Osteoblast (primary cell): ENCODE measurements at regions not wholly inside any gene's neighbourhood (a gene's known extent, or its start where the extent isn't known, plus 50 kb on each side); places are given as distances from the start of the nearest gene placed in this dataset.

Source experiments
- DNase-seq: peaks from one replicate; pipeline ENCODE4 v3.0.0; 2011; ENCODE audit warnings: low spot score, mixed read lengths; ENCODE audit not compliant: insufficient read length; ENCODE audit errors: missing footprints
- H2AFZ ChIP-seq: 2 replicates; pipeline ENCODE4 v1.6.0; 2011; ENCODE audit warnings: mild to moderate bottlenecking, low read length
- H3K27ac ChIP-seq: 2 replicates; pipeline ENCODE4 v1.5.1; 2011; ENCODE audit warnings: mild to moderate bottlenecking, low read depth, low read length, moderate library complexity
- H3K27me3 ChIP-seq: 2 replicates; pipeline ENCODE4 v1.6.0; 2012; ENCODE audit warnings: mild to moderate bottlenecking, control low read depth, inconsistent platforms, low read length, moderate library complexity; ENCODE audit not compliant: insufficient read depth
- H3K36me3 ChIP-seq: 2 replicates; pipeline ENCODE4 v1.5.1; 2011; ENCODE audit warnings: mild to moderate bottlenecking, low read length, control low read depth, moderate library complexity; ENCODE audit not compliant: insufficient read depth
- H3K4me1 ChIP-seq: 2 replicates; pipeline ENCODE4 v1.5.1; 2011; ENCODE audit warnings: mild to moderate bottlenecking, low read length, control low read depth, moderate library complexity; ENCODE audit not compliant: insufficient read depth
- H3K4me2 ChIP-seq: 2 replicates; pipeline ENCODE4 v1.6.0; 2011; ENCODE audit warnings: mild to moderate bottlenecking, low read length; ENCODE audit not compliant: insufficient read depth
- H3K4me3 ChIP-seq: fragments of 200-600 bp; sonication (generic); 3 replicates; pipeline ENCODE4 v1.5.1; 2012; ENCODE audit warnings: mild to moderate bottlenecking, low read length, inconsistent platforms; ENCODE audit not compliant: insufficient read depth
- H3K79me2 ChIP-seq: 2 replicates; pipeline ENCODE4 v1.6.0; 2012; ENCODE audit warnings: mild to moderate bottlenecking, low read length, control low read depth, inconsistent platforms; ENCODE audit not compliant: insufficient read depth
- H3K9me3 ChIP-seq: 2 replicates; pipeline ENCODE4 v1.5.1; 2011; ENCODE audit warnings: low read depth, low read length, control low read depth
- H4K20me1 ChIP-seq: 2 replicates; pipeline ENCODE4 v1.6.0; 2012; ENCODE audit warnings: mild to moderate bottlenecking, low read length, control low read depth; ENCODE audit not compliant: insufficient read depth
- TF ChIP-seq, protein P1 (sequence below): IDR thresholded peaks from 2 replicates; pipeline ENCODE4 v1.5.1; 2011; ENCODE audit warnings: mild to moderate bottlenecking, low read depth, low read length, moderate library complexity; ENCODE audit errors: extremely low read depth

DNA sequence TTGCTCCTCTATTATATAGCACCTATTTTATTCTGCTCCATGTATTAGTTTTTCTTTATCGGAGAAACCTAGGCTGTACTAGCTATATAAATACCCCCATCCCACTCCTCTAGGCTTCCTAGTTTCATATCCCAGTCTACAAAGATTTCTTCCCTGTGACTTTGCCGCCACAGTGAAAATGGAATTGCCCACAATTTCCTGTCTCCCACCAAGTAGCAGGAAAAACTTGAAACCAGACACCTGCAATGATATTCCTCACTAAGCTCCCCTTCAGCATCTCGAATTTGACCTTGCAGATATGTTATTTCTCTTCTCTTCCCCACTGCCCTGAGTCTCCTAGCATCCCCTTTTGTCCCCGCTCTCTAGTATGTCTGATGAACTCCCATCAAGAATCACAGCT lies 685.8 kb upstream of the CCDC54 start:
- H3K27ac ChIP-seq = no peak overlapping the region
- no peaks in the 10 kb centered on the region for H3K27me3 ChIP-seq
- no peak overlapping the region for H3K4me2 ChIP-seq
- no peak for DNase-seq
- no peaks in the 10 kb centered on the region for H3K9me3 ChIP-seq
- no peak overlapping the region for H3K4me3 ChIP-seq
- H3K79me2 ChIP-seq = no peaks in the 10 kb centered on the region
- no peak overlapping the region for H2AFZ ChIP-seq
- TF ChIP-seq, protein P1, sequence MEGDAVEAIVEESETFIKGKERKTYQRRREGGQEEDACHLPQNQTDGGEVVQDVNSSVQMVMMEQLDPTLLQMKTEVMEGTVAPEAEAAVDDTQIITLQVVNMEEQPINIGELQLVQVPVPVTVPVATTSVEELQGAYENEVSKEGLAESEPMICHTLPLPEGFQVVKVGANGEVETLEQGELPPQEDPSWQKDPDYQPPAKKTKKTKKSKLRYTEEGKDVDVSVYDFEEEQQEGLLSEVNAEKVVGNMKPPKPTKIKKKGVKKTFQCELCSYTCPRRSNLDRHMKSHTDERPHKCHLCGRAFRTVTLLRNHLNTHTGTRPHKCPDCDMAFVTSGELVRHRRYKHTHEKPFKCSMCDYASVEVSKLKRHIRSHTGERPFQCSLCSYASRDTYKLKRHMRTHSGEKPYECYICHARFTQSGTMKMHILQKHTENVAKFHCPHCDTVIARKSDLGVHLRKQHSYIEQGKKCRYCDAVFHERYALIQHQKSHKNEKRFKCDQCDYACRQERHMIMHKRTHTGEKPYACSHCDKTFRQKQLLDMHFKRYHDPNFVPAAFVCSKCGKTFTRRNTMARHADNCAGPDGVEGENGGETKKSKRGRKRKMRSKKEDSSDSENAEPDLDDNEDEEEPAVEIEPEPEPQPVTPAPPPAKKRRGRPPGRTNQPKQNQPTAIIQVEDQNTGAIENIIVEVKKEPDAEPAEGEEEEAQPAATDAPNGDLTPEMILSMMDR = no peak
- H3K4me1 ChIP-seq = peaks cover 27% of the 10 kb centered on the region
- H3K36me3 ChIP-seq = no peaks in the 10 kb centered on the region
- H4K20me1 ChIP-seq = no peaks in the 10 kb centered on the region

- H3K4me3 ChIP-seq = no peak overlapping the region
- H3K79me2 ChIP-seq = no peaks in the 10 kb centered on the region
- H3K4me2 ChIP-seq = no peak overlapping the region
- H3K9me3 ChIP-seq = no peaks in the 10 kb centered on the region
- no peak overlapping the region for H3K27ac ChIP-seq
- no peaks in the 10 kb centered on the region for H3K27me3 ChIP-seq
- TF ChIP-seq, protein P1 = no peak
- H2AFZ ChIP-seq = no peak overlapping the region
- no peaks in the 10 kb centered on the region for H4K20me1 ChIP-seq
- peaks cover 27% of the 10 kb centered on the region for H3K4me1 ChIP-seq
- H3K36me3 ChIP-seq = no peaks in the 10 kb centered on the region
- DNase-seq = no peak
These were observed 684.6 kb upstream of the CCDC54 start for GRCh38 chr3:106692624-106693023.

DNA sequence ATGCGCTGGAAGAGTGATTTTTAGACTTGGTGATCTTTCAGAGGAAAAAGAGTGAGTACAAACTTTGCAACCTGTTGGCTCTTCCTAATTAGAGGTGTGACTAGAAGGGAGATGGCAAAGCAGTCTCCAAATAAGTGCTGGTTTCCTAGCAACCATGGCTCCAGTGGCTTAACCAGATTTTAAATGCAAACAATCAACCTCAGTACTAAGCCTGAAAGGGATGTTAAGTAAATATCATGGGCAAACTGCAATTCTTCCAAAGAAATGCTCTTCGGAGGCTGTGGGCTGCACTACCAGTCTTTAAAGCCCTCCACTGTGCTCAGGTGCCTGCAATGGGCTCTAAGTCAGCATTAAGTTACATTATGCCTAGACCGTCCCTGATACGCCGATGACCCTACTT lies 678.1 kb upstream of the CCDC54 start:
- peak overlapping the region; percentile 24 for H2AFZ ChIP-seq

GRCh38 chr3:106700981-106701380 lies 676.3 kb upstream of the CCDC54 start:
- Histone ChIP-seq H2AFZ (no peak overlapping the region), H3K4me3 (no peak overlapping the region), H4K20me1 (no peaks in the 10 kb centered on the region), H3K9me3 (peaks cover 2% of the 10 kb centered on the region), H3K4me1 (peaks cover 5% of the 10 kb centered on the region), H3K79me2 (no peaks in the 10 kb centered on the region), H3K36me3 (peaks cover 7% of the 10 kb centered on the region), H3K4me2 (no peak overlapping the region), H3K27me3 (no peaks in the 10 kb centered on the region), H3K27ac (no peak overlapping the region)
- no peak for DNase-seq
- TF ChIP-seq, protein P1 = no peak

More for the DNA sequence above, 678.1 kb upstream of the CCDC54 start:
- H3K27ac ChIP-seq = no peak overlapping the region
- no peak overlapping the region for H3K4me2 ChIP-seq
- H3K4me1 ChIP-seq = peaks cover 5% of the 10 kb centered on the region
- DNase-seq = peak; percentile 1
- no peak overlapping the region for H3K4me3 ChIP-seq
- no peaks in the 10 kb centered on the region for H3K27me3 ChIP-seq
- TF ChIP-seq, protein P1 = no peak
- peaks cover 2% of the 10 kb centered on the region for H3K9me3 ChIP-seq
- H3K79me2 ChIP-seq = no peaks in the 10 kb centered on the region
- H3K36me3 ChIP-seq = peaks cover 7% of the 10 kb centered on the region
- no peaks in the 10 kb centered on the region for H4K20me1 ChIP-seq
